GM19193 (cell line): ENCODE measurements at regions not wholly inside any gene's neighbourhood (a gene's known extent, or its start where the extent isn't known, plus 50 kb on each side); places are given as distances from the start of the nearest gene placed in this dataset.

ENCODE experiments used
- POLR2A ChIP-seq: IDR thresholded peaks from 4 replicates; pipeline ENCODE4 v1.6.1; 2011; ENCODE audit not compliant: insufficient read depth, insufficient read length; ENCODE audit errors: extremely low read depth

GRCh38 chr1:187570166-187570565, 741.4 kb downstream of the PLA2G4A start:
- no peak for TF ChIP-seq POLR2A

GRCh38 chr1:187577610-187578009, 748.9 kb downstream of the PLA2G4A start:
- no peak for TF ChIP-seq POLR2A

- no peak for TF ChIP-seq POLR2A
Observed at GRCh38 chr1:187588917-187589316, 760.2 kb downstream of the PLA2G4A start.

- TF ChIP-seq POLR2A, result no peak
Observed at GRCh38 chr1:187605736-187606135, 777.0 kb downstream of the PLA2G4A start.

GRCh38 chr1:187617776-187618175, 789.0 kb downstream of the PLA2G4A start:
- no peak for TF ChIP-seq POLR2A

- TF ChIP-seq POLR2A, result no peak
Observed at GRCh38 chr1:187619175-187619574, 790.4 kb downstream of the PLA2G4A start.

- no peak for TF ChIP-seq POLR2A
Observed at GRCh38 chr1:187621951-187622350, 793.2 kb downstream of the PLA2G4A start.

- TF ChIP-seq POLR2A, result no peak
Observed at GRCh38 chr1:187622545-187622944, 793.8 kb downstream of the PLA2G4A start.

- no peak for TF ChIP-seq POLR2A
Observed at GRCh38 chr1:187624812-187625545, 796.2 kb downstream of the PLA2G4A start.

GRCh38 chr1:187626056-187626455, 797.3 kb downstream of the PLA2G4A start:
- no peak for TF ChIP-seq POLR2A

- no peak for TF ChIP-seq POLR2A
Observed at GRCh38 chr1:187627516-187627915, 798.8 kb downstream of the PLA2G4A start.

- TF ChIP-seq POLR2A, result no peak
Observed at GRCh38 chr1:187629075-187629474, 800.3 kb downstream of the PLA2G4A start.

GRCh38 chr1:187630653-187631380, 802.1 kb downstream of the PLA2G4A start:
- no peak for TF ChIP-seq POLR2A

- no peak for TF ChIP-seq POLR2A
Observed at GRCh38 chr1:187631381-187631675, 802.6 kb downstream of the PLA2G4A start.

- TF ChIP-seq POLR2A, result no peak
Observed at GRCh38 chr1:187631984-187632383, 803.2 kb downstream of the PLA2G4A start.

GRCh38 chr1:187634940-187635339, 806.2 kb downstream of the PLA2G4A start:
- no peak for TF ChIP-seq POLR2A
